ENCODE measurements at regions not wholly inside any gene's neighbourhood (a gene's known extent, or its start where the extent isn't known, plus 50 kb on each side); places are given as distances from the start of the nearest gene placed in this dataset.

- no peak for DNase-seq (ENCODE audit: low spot score)
These were observed 68.0 kb downstream of the CNTN3 start for GRCh38 chr3:74546426-74546825.

More at GRCh38 chr3:74546426-74546825, 68.0 kb downstream of the CNTN3 start:
- TF ChIP-seq SP1 (IDR thresholded peaks at IDR 0.05) = peak; percentile 77
- TF ChIP-seq CTCF (IDR thresholded peaks at IDR 0.05; ENCODE audit: low read depth, low read length, missing input control) = no peak
- TF ChIP-seq JUND (IDR thresholded peaks at IDR 0.05) = peak in 1 of 2 donors; percentile 70
- no peak for TF ChIP-seq FOXA1 (IDR thresholded peaks at IDR 0.05)
- TF ChIP-seq REST (IDR thresholded peaks at IDR 0.05) = no peak
- peak; percentile 98 for TF ChIP-seq HNF4G (IDR thresholded peaks at IDR 0.05)
- TF ChIP-seq ATF3 (IDR thresholded peaks at IDR 0.05) = no peak
- TF ChIP-seq HNF4A (conservative IDR thresholded peaks at IDR 0.05) = peak; percentile 96 to 99
- TF ChIP-seq FOXA2 (IDR thresholded peaks at IDR 0.05) = no peak
- TF ChIP-seq GABPA (IDR thresholded peaks at IDR 0.05 in 1 of 2, conservative IDR thresholded peaks at IDR 0.05 in 1 of 2) = no peak
- no peak for TF ChIP-seq TAF1 (conservative IDR thresholded peaks at IDR 0.05)
- peak; percentile 86 for TF ChIP-seq NR2F2 (IDR thresholded peaks at IDR 0.05)
- no peak for TF ChIP-seq ZBTB33 (IDR thresholded peaks at IDR 0.05)
- TF ChIP-seq EGR1 (IDR thresholded peaks at IDR 0.05; ENCODE audit: low read depth in 2 of 2) = no peak
- TF ChIP-seq YY1 (IDR thresholded peaks at IDR 0.05) = no peak
- peak; percentile 81 to 94 for TF ChIP-seq RXRA (IDR thresholded peaks at IDR 0.05)
- no peak for TF ChIP-seq MAX (IDR thresholded peaks at IDR 0.05)
- peak; percentile 35 to 67 for TF ChIP-seq RAD21 (IDR thresholded peaks at IDR 0.05)
- Histone ChIP-seq H3K9ac (ENCODE audit: low read depth in 1 of 2, low read length in 2 of 2) (no peak overlapping the region), H3K27me3 (ENCODE audit: control insufficient read depth in 4 of 4, insufficient read depth in 4 of 4, low read length in 3 of 4) (no peaks in the 10 kb centered on the region), H3K4me3 (ENCODE audit: low read depth in 1 of 3, low read length in 3 of 3) (no peak overlapping the region), H3K9me3 (ENCODE audit: control insufficient read depth in 4 of 4, low read length in 3 of 4) (no peaks in the 10 kb centered on the region), H3K36me3 (ENCODE audit: control insufficient read depth in 4 of 4, insufficient read depth in 3 of 4, low read depth in 1 of 4, low read length in 3 of 4) (no peaks in the 10 kb centered on the region), H3K4me1 (ENCODE audit: control insufficient read depth in 4 of 4, insufficient read depth in 4 of 4, low read length in 3 of 4) (peaks cover 0 to 9% (median 8%) of the 10 kb centered on the region in 4 donors), H3K27ac (ENCODE audit: low read depth in 1 of 2, low read length in 2 of 2) (no peak overlapping the region)
- WGBS = 37% methylated on average over 4 of the region's 4 CpGs
